ENCODE measurements at regions not wholly inside any gene's neighbourhood (a gene's known extent, or its start where the extent isn't known, plus 50 kb on each side); places are given as distances from the start of the nearest gene placed in this dataset.
A peak's percentile ranks its signal among the peaks of the same experiment; 100 is the strongest.
"Not testable (repeated sequence)": the region's sequence is repeated elsewhere in the genome, so short reads cannot be mapped to it uniquely, and the experiment has no call there.

DNA sequence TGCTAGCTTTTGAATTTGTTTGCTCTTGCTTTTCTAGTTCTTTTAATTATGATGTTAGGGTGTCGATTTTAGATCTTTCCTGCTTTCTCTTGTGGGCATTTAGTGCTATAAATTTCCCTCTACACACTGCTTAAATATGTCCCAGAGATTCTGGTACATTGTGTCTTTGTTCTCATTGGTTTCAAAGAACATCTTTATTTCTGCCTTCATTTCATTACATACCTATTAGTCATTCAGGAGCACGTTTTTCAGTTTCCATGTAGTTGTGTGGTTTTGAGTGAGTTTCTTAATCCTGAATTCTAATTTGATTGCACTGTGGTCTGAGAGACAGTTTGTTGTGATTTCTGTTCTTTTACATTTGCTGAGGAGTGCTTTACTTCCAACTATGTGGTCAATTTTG lies 51.2 kb upstream of the MB21D2 start:
- not testable (repeated sequence) for DNase-seq (ENCODE audit: low spot score)

DNA sequence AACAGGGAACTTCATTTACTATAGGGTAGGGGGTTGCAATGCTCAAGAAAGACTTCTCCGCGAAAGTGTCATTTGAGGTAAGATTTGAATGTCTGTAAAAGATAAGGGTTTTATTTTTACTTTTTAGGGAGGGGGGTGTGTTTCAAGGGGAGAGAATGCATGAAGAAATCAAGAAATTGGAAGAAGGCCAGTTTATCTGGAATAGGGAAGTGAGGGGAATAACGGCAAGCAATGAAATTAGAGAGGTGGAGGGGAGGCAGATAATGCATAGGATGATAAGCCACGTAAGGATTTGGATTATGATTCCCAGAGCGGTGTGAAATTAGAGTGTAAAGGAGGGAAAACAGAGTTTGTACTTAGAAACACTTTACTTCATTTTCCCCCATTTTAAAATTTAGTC lies 63.0 kb upstream of the MB21D2 start:
- no peak for DNase-seq (ENCODE audit: low spot score)

DNA sequence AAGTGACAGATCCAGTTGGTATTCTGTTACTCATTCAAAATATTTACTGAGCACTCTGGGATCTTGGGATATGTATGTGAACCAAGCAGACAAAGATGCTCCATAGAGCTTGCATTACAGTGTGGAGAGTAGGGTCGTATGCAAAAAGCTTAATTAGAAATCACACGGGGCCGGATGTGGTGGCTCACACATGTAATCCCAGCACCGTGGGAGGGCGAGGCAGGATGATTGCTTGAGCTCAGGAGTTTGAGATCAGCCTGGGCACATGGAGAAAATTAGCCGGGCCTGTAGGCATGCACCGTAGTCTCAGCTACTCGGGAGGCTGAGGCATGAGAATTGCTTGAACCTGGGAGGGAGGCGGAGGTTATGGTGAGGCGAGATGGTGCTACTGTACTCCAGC lies 68.7 kb upstream of the MB21D2 start:
- DNase-seq (ENCODE audit: low spot score), result no peak

GRCh38 chr3:192991356-192991755 lies 73.7 kb upstream of the MB21D2 start:
- no peak for DNase-seq (ENCODE audit: low spot score)

GRCh38 chr3:192992361-192992760 lies 74.7 kb upstream of the MB21D2 start:
- no peak for DNase-seq (ENCODE audit: low spot score)

- no peak for DNase-seq (ENCODE audit: low spot score)
These were observed 75.8 kb upstream of the MB21D2 start for GRCh38 chr3:192993411-192993810.

DNA sequence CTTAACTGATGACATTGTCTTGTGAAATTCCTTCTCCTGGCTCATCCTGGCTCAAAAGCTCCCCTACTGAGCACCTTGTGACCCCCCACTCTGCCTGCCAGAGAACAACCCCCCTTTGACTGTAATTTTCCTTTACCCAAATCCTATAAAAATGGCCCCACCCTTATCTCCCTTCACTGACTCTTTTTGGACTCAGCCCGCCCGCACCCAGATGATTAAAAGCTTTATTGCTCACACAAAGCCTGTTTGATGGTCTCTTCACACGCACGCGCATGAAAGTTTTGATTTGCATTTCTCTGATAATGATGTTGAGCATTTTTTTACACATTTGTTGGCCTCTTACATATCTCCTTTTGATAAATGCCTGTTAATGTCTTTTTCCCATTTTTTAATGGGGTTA lies 83.5 kb upstream of the MB21D2 start:
- DNase-seq (ENCODE audit: low spot score), result not testable (repeated sequence)

GRCh38 chr3:193003624-193004023 lies 86.0 kb upstream of the MB21D2 start:
- DNase-seq (ENCODE audit: low spot score), result not testable (repeated sequence)

- DNase-seq (ENCODE audit: low spot score), result no peak
These were observed 91.0 kb upstream of the MB21D2 start for GRCh38 chr3:193008654-193009053.

DNA sequence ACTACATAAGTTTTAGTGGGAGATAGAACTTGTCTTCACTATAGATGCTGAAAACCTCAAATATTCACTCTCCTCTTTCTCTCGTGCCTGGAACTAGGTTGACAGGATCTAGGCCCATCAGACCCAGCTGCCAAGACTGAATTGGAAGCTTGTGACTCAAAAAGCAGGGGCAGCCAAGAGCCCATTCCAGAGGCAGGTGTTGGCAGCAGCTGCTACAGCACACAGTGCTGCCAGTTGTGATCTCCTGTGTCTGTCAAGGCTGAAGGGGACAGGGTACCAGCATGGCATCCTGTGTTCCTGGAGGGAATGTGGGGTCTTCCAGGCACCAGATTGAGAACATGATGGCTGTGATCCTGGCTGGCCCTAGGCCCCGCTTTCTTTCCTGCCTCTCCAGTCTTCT lies 92.5 kb upstream of the MB21D2 start:
- DNase-seq (ENCODE audit: low spot score), result no peak

- DNase-seq (ENCODE audit: low spot score), result no peak
These were observed 94.3 kb upstream of the MB21D2 start for GRCh38 chr3:193011958-193012357.

GRCh38 chr3:193014902-193015301 lies 97.2 kb upstream of the MB21D2 start:
- DNase-seq (ENCODE audit: low spot score), result no peak

GRCh38 chr3:193016437-193016901 lies 98.8 kb upstream of the MB21D2 start:
- peak; percentile 28 for DNase-seq (ENCODE audit: low spot score)

DNA sequence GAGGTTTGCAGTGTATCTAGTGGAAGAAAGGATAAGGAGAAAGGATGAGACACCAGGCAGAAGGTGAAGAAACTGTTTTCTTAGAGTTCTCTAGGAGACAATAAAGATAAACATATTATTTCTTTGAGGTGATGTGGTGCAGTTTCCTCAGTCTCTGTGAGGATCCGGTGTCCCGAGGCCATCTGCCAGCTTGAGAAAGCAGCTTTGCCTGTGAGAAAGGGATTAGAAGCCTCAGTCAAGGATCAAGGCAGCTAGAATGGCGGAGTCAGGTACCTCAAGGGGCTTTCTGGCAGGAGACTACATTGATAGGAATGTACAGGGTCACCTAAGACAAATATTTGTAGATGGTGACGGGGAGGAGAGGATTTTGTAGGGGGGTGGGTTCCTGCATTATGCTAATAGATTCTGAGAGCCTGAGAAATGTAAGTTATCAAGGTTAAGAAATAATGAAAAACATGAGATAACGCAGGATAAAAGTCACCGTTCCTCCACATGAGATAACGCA lies 103.9 kb upstream of the MB21D2 start:
- no peak for DNase-seq (ENCODE audit: low spot score)

DNA sequence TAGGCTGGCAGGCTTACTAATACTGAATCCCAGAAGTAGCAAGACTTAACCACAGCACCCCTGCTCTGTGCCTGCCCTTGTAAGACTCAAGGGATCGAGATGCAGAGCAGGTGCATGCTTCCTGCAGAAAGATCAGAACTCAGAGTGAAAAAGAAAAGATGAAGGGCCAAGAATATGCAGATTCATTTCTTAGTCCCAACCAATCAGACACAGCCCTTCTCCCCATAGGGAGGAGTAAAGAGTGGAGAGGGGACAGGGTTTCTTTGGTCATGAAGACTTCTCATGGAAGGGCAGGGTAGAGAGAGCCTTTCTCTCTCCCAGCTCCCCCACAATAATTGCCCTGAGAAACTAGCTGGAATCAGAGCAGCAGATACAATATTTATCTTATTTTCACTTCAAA lies 105.6 kb upstream of the MB21D2 start:
- DNase-seq (ENCODE audit: low spot score), result no peak

DNA sequence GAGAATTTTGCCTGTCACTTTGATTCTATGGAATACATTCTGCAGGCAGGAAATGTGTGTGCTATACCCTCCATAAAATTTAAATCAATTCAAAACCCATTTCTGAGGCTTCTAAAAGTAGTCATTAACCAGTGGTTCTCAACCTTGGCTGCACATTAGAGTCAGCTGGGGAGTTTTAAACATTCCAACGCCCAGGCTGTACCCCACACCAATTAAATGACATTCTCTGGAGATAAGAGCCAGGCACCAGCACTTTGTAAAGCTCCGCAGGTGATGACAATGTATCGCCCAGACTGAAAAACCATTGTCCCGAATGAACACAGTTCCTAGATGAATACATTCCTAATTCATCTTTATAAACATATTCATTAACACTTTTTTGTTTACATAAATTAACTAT lies 110.6 kb upstream of the MB21D2 start:
- DNase-seq (ENCODE audit: low spot score), result no peak

- no peak for DNase-seq (ENCODE audit: low spot score)
These were observed 112.1 kb upstream of the MB21D2 start for GRCh38 chr3:193029800-193030199.

- DNase-seq (ENCODE audit: low spot score), result no peak
These were observed 112.6 kb upstream of the MB21D2 start for GRCh38 chr3:193030276-193030675.

DNA sequence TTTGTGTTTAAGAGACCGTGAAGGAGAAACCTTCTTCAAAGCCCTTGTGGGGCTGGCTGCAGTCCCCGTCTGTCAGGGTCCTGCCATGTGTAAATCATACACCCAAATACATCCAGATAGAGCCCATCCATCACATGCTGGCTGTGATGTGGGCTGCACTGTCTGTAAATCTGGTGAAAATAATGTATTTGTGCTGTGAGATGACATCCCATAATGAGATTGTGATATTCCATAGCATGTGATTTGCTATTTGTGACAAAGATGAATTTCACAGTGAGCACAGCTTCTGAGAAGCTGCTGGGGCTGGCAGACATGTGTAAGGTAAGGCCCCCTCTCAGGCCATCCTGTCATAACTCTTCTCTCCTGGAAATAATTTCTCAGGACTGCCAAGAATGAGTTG lies 114.3 kb upstream of the MB21D2 start:
- DNase-seq (ENCODE audit: low spot score), result no peak

GRCh38 chr3:193033226-193033780 lies 115.6 kb upstream of the MB21D2 start:
- DNase-seq (ENCODE audit: low spot score), result no peak

- not testable (repeated sequence) for DNase-seq (ENCODE audit: low spot score)
These were observed 120.2 kb upstream of the MB21D2 start for GRCh38 chr3:193037828-193038227.

DNA sequence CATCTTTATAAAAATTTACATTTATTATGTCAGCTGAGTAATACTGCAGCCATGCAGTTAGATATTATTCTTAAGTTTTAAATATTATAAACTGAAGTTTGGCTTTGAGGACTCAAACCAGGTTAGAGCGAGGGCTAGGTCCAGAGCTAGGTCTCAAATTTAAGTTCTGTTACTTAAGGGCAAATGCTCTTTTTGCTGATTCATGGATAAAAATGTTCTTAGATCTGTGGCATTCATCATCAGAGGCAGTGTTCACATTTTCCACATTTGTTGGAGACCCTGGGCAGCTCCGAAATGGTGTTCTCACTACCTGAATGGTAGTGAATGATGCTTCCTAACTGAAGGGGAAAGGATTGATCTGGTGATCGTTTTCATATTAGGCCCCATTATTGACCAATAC lies 121.4 kb upstream of the MB21D2 start:
- no peak for DNase-seq (ENCODE audit: low spot score)

DNA sequence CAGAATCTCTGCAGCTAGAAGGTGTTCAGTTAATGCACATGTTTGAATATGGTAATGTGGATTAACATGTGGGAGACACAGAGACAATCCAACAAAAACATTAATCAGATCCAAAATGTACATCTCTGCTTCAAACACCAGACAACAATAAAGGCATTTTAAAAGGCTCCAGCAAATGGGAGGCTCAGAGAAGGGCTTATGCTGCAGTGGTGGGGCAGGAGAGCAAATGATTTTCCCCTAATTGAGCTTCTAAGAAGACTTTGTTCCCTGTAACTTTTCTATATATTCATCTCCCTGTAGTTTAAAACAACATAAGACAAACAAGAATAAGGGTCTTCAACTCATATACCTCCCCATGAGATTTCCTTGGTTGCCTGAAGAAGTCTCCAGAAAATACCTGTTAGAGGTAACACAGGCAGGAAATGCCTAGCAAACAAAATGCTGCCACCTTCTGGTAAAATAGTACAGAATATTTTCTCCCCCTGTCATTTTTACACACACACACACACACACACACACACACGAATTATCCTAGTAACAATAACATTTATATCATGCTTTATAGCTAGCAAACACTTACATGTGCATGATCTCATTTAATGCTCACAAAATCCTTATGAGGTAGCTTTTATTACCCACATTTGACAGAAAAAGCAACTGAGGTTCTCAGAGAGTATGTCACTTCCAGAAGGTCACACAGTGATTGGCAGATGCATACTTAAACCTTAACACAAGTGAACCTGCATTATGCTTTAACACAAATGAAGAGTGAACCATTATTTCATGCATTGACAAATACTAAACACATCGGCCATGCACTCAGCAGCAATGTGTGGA lies 123.4 kb upstream of the MB21D2 start:
- no peak for DNase-seq (ENCODE audit: low spot score)
